Gastroesophageal sphincter (tissue), 3 donors: ENCODE measurements at regions not wholly inside any gene's neighbourhood (a gene's known extent, or its start where the extent isn't known, plus 50 kb on each side); places are given as distances from the start of the nearest gene placed in this dataset.

Experiments used
- EP300 ChIP-seq: sonication (generic); formaldehyde crosslinking; IDR thresholded peaks from one replicate; pipeline ENCODE4 v1.6.1; 2017; ENCODE audit warnings: antibody characterized with exemption, mild to moderate bottlenecking
- POLR2A ChIP-seq, 2 donors: fragments of 450-650 bp; IDR thresholded peaks; one replicate each; pipeline ENCODE4 v1.6.1; 2017; ENCODE audit warnings: antibody characterized with exemption in 2 of 2, mild to moderate bottlenecking in 2 of 2, moderate library complexity in 1 of 2
- POLR2AphosphoS5 ChIP-seq: sonication (generic); formaldehyde crosslinking; IDR thresholded peaks from one replicate; pipeline ENCODE4 v1.6.1; 2017; ENCODE audit warnings: antibody characterized with exemption
- TF ChIP-seq, protein P1 (sequence below), 4 experiments: fragments of 200-600 bp in 2 of 4; fragments of 450-650 bp in 2 of 4; sonication (generic) in 1 of 4; IDR thresholded peaks; one replicate each; pipeline ENCODE4 v1.5.1; 2017 to 2019; ENCODE audit warnings: antibody characterized with exemption in 4 of 4, mild to moderate bottlenecking in 2 of 4, moderate library complexity in 2 of 4

DNA sequence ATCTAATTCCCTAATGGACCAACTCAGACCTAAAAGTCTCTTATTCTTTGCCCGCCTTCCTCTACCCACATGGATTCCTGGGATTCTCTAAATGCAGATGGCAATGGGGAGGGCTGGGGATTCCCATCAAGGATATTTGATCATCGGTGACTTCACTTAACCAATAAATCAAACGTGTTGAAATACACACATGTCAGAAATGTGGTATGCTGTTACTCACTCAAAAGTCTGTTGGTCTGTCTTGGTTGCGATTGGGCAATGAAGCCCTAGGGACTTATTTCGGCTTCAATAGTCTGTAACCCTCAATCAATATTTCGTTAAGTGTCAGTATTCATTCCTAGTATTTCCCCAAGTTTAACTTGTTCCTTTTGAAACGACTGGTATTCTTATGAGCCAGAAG is 117.2 kb upstream of the DIO3 start:
- TF ChIP-seq POLR2AphosphoS5 = no peak
- no peak for TF ChIP-seq EP300
- TF ChIP-seq POLR2A (IDR thresholded peaks at IDR 0.05) = no peak
- TF ChIP-seq, protein P1, sequence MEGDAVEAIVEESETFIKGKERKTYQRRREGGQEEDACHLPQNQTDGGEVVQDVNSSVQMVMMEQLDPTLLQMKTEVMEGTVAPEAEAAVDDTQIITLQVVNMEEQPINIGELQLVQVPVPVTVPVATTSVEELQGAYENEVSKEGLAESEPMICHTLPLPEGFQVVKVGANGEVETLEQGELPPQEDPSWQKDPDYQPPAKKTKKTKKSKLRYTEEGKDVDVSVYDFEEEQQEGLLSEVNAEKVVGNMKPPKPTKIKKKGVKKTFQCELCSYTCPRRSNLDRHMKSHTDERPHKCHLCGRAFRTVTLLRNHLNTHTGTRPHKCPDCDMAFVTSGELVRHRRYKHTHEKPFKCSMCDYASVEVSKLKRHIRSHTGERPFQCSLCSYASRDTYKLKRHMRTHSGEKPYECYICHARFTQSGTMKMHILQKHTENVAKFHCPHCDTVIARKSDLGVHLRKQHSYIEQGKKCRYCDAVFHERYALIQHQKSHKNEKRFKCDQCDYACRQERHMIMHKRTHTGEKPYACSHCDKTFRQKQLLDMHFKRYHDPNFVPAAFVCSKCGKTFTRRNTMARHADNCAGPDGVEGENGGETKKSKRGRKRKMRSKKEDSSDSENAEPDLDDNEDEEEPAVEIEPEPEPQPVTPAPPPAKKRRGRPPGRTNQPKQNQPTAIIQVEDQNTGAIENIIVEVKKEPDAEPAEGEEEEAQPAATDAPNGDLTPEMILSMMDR (IDR thresholded peaks at IDR 0.05) = no peak
